GM23338 (cell line): ENCODE measurements at regions not wholly inside any gene's neighbourhood (a gene's known extent, or its start where the extent isn't known, plus 50 kb on each side); places are given as distances from the start of the nearest gene placed in this dataset.

ENCODE experiments used
- ATAC-seq: fragments of 200-7000 bp; cut with Tn5 transposase; 3 replicates; pipeline ENCODE4 v1.9.1; 2020
- DNase-seq: peaks from one replicate; pipeline ENCODE4 v3.0.0-alpha.2; 2015; ENCODE audit warnings: low spot score
- H2AFZ ChIP-seq: fragments of 200-600 bp; sonication (generic); 2 replicates; pipeline ENCODE4 v1.8.0; 2016; ENCODE audit warnings: antibody characterized with exemption, mild to moderate bottlenecking, moderate library complexity
- H3F3A ChIP-seq: fragments of 200-600 bp; sonication (generic); replicated peaks from 2 replicates; pipeline ENCODE4 v1.8.0; 2017; ENCODE audit warnings: antibody characterized with exemption, mixed run types, low read depth
- H3K27ac ChIP-seq: fragments of 200-600 bp; sonication (generic); 2 replicates; pipeline ENCODE4 v1.6.1; 2016; ENCODE audit warnings: low read depth
- H3K27me3 ChIP-seq: fragments of 200-600 bp; sonication (generic); 2 replicates; pipeline ENCODE4 v1.8.0; 2016; ENCODE audit warnings: mild to moderate bottlenecking, mixed run types, moderate library complexity; ENCODE audit not compliant: insufficient read depth
- H3K36me3 ChIP-seq: fragments of 200-600 bp; sonication (generic); 2 replicates; pipeline ENCODE4 v1.8.0; 2016; ENCODE audit warnings: mild to moderate bottlenecking; ENCODE audit not compliant: insufficient read depth
- H3K4me1 ChIP-seq: fragments of 200-600 bp; sonication (generic); 2 replicates; pipeline ENCODE4 v1.8.0; 2016; ENCODE audit warnings: mild to moderate bottlenecking, moderate library complexity; ENCODE audit not compliant: insufficient read depth
- H3K4me2 ChIP-seq: fragments of 200-600 bp; sonication (generic); 2 replicates; pipeline ENCODE4 v1.7.1; 2017; ENCODE audit warnings: mixed run types
- H3K4me3 ChIP-seq: fragments of 200-600 bp; sonication (generic); 2 replicates; pipeline ENCODE4 v1.6.1; 2016; ENCODE audit warnings: mixed run types
- H3K79me2 ChIP-seq: fragments of 200-600 bp; sonication (generic); replicated peaks from 2 replicates; pipeline ENCODE4 v1.8.0; 2017; ENCODE audit warnings: mild to moderate bottlenecking; ENCODE audit not compliant: insufficient read depth
- H3K9me2 ChIP-seq: fragments of 200-600 bp; sonication (generic); 2 replicates; pipeline ENCODE4 v1.8.0; 2017; ENCODE audit not compliant: insufficient read depth
- H4K20me1 ChIP-seq: fragments of 200-600 bp; sonication (generic); replicated peaks from 2 replicates; pipeline ENCODE4 v1.8.0; 2017; ENCODE audit warnings: mild to moderate bottlenecking; ENCODE audit not compliant: insufficient read depth
- H3K27ac Mint-ChIP-seq: 2 replicates; pipeline ENCODE4 v1.8.0; 2020; ENCODE audit warnings: inconsistent platforms, mild to moderate bottlenecking, moderate library complexity, mixed read lengths
- H3K27me3 Mint-ChIP-seq: 3 replicates; pipeline ENCODE4 v1.8.0; 2022; ENCODE audit warnings: low read depth, mild to moderate bottlenecking, moderate library complexity, mixed read lengths, inconsistent platforms; ENCODE audit not compliant: insufficient read depth, poor library complexity
- H3K36me3 Mint-ChIP-seq: 3 replicates; pipeline ENCODE4 v1.8.0; 2021; ENCODE audit warnings: low read depth, mild to moderate bottlenecking, inconsistent platforms, moderate library complexity, mixed read lengths
- H3K4me1 Mint-ChIP-seq: 3 replicates; pipeline ENCODE4 v1.8.0; 2020; ENCODE audit warnings: mild to moderate bottlenecking, inconsistent platforms, mixed read lengths
- H3K4me3 Mint-ChIP-seq: 3 replicates; pipeline ENCODE4 v1.8.0; 2021; ENCODE audit warnings: moderate library complexity, mild to moderate bottlenecking, inconsistent platforms, mixed read lengths
- H3K9me3 Mint-ChIP-seq: 3 replicates; pipeline ENCODE4 v1.8.0; 2020; ENCODE audit warnings: moderate library complexity, mild to moderate bottlenecking, inconsistent platforms, mixed read lengths
- EZH2 ChIP-seq: fragments of 200-600 bp; sonication (generic); IDR thresholded peaks from one replicate; pipeline ENCODE4 v1.8.0; 2017; ENCODE audit warnings: antibody characterized with exemption, mild to moderate bottlenecking, low read depth; ENCODE audit not compliant: unreplicated experiment
- EZH2phosphoT487 ChIP-seq: fragments of 200-600 bp; sonication (generic); IDR thresholded peaks from one replicate; pipeline ENCODE4 v1.8.1; 2018; ENCODE audit warnings: antibody characterized with exemption; ENCODE audit not compliant: unreplicated experiment
- NANOG ChIP-seq: IDR thresholded peaks from 2 replicates; pipeline ENCODE4 v1.6.1; 2016; ENCODE audit warnings: antibody characterized with exemption, borderline replicate concordance
- STAT1 ChIP-seq: IDR thresholded peaks from one replicate; pipeline ENCODE4 v1.6.1; 2016; ENCODE audit warnings: antibody characterized with exemption; ENCODE audit not compliant: unreplicated experiment
- ZNF114 ChIP-seq: fragments of 250-450 bp; sonication (Bioruptor Pico); IDR thresholded peaks from 2 replicates; pipeline ENCODE4 v1.5.0; 2020; ENCODE audit warnings: mild to moderate bottlenecking, moderate library complexity
- ZNF331 ChIP-seq: fragments of 250-450 bp; sonication (Bioruptor Pico); IDR thresholded peaks from 2 replicates; pipeline ENCODE4 v1.5.0; 2020; ENCODE audit warnings: low read depth, mild to moderate bottlenecking, moderate library complexity
- TF ChIP-seq, protein P1 (sequence below): fragments of 250-450 bp; sonication (Bioruptor Pico); IDR thresholded peaks from 2 replicates; pipeline ENCODE4 v1.5.0; 2020; ENCODE audit warnings: mild to moderate bottlenecking, moderate library complexity
- TF ChIP-seq, protein P2 (sequence below), 2 experiments: fragments of 200-600 bp in 1 of 2; sonication (generic) in 1 of 2; conservative IDR thresholded peaks; 2 replicates each; pipeline versions ENCODE4 v1.5.1 to v1.6.1; 2016 to 2017; ENCODE audit warnings: antibody characterized with exemption in 2 of 2, low read depth in 2 of 2, mild to moderate bottlenecking in 2 of 2, moderate library complexity in 1 of 2
- TF ChIP-seq, protein P3 (sequence below): IDR thresholded peaks from one replicate; pipeline ENCODE4 v1.6.1; 2018; ENCODE audit warnings: antibody characterized with exemption; ENCODE audit not compliant: unreplicated experiment

GRCh38 chr2:59353306-59353921, 1112.3 kb upstream of the FANCL start (continued):
- TF ChIP-seq, protein P1, sequence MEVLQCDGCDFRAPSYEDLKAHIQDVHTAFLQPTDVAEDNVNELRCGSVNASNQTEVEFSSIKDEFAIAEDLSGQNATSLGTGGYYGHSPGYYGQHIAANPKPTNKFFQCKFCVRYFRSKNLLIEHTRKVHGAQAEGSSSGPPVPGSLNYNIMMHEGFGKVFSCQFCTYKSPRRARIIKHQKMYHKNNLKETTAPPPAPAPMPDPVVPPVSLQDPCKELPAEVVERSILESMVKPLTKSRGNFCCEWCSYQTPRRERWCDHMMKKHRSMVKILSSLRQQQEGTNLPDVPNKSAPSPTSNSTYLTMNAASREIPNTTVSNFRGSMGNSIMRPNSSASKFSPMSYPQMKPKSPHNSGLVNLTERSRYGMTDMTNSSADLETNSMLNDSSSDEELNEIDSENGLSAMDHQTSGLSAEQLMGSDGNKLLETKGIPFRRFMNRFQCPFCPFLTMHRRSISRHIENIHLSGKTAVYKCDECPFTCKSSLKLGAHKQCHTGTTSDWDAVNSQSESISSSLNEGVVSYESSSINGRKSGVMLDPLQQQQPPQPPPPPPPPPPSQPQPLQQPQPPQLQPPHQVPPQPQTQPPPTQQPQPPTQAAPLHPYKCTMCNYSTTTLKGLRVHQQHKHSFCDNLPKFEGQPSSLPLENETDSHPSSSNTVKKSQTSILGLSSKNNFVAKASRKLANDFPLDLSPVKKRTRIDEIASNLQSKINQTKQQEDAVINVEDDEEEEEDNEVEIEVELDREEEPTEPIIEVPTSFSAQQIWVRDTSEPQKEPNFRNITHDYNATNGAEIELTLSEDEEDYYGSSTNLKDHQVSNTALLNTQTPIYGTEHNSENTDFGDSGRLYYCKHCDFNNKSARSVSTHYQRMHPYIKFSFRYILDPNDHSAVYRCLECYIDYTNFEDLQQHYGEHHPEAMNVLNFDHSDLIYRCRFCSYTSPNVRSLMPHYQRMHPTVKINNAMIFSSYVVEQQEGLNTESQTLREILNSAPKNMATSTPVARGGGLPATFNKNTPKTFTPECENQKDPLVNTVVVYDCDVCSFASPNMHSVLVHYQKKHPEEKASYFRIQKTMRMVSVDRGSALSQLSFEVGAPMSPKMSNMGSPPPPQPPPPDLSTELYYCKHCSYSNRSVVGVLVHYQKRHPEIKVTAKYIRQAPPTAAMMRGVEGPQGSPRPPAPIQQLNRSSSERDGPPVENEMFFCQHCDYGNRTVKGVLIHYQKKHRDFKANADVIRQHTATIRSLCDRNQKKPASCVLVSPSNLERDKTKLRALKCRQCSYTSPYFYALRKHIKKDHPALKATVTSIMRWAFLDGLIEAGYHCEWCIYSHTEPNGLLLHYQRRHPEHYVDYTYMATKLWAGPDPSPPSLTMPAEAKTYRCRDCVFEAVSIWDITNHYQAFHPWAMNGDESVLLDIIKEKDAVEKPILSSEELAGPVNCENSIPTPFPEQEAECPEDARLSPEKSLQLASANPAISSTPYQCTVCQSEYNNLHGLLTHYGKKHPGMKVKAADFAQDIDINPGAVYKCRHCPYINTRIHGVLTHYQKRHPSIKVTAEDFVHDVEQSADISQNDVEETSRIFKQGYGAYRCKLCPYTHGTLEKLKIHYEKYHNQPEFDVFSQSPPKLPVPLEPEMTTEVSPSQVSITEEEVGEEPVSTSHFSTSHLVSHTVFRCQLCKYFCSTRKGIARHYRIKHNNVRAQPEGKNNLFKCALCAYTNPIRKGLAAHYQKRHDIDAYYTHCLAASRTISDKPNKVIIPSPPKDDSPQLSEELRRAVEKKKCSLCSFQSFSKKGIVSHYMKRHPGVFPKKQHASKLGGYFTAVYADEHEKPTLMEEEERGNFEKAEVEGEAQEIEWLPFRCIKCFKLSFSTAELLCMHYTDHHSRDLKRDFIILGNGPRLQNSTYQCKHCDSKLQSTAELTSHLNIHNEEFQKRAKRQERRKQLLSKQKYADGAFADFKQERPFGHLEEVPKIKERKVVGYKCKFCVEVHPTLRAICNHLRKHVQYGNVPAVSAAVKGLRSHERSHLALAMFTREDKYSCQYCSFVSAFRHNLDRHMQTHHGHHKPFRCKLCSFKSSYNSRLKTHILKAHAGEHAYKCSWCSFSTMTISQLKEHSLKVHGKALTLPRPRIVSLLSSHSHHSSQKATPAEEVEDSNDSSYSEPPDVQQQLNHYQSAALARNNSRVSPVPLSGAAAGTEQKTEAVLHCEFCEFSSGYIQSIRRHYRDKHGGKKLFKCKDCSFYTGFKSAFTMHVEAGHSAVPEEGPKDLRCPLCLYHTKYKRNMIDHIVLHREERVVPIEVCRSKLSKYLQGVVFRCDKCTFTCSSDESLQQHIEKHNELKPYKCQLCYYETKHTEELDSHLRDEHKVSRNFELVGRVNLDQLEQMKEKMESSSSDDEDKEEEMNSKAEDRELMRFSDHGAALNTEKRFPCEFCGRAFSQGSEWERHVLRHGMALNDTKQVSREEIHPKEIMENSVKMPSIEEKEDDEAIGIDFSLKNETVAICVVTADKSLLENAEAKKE (CRISPR knock-in tag) = no peak
- TF ChIP-seq ZNF331 (CRISPR knock-in tag) = no peak
- TF ChIP-seq EZH2phosphoT487 = no peak
- TF ChIP-seq EZH2 = no peak
- TF ChIP-seq, protein P2, sequence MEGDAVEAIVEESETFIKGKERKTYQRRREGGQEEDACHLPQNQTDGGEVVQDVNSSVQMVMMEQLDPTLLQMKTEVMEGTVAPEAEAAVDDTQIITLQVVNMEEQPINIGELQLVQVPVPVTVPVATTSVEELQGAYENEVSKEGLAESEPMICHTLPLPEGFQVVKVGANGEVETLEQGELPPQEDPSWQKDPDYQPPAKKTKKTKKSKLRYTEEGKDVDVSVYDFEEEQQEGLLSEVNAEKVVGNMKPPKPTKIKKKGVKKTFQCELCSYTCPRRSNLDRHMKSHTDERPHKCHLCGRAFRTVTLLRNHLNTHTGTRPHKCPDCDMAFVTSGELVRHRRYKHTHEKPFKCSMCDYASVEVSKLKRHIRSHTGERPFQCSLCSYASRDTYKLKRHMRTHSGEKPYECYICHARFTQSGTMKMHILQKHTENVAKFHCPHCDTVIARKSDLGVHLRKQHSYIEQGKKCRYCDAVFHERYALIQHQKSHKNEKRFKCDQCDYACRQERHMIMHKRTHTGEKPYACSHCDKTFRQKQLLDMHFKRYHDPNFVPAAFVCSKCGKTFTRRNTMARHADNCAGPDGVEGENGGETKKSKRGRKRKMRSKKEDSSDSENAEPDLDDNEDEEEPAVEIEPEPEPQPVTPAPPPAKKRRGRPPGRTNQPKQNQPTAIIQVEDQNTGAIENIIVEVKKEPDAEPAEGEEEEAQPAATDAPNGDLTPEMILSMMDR (conservative IDR thresholded peaks at IDR 0.05; ENCODE audit: low read depth in 2 of 2) = no peak

- Histone ChIP-seq H3K27ac (no peak overlapping the region), H2AFZ (no peak overlapping the region), H4K20me1 (no peaks in the 10 kb centered on the region), H3K4me2 (peak overlapping the region; percentile 37), H3F3A (no peaks in the 10 kb centered on the region), H3K36me3 (no peaks in the 10 kb centered on the region), H3K4me1 (peaks cover 20% of the 10 kb centered on the region), H3K9me2 (no peaks in the 10 kb centered on the region; the same call in 1 of the 2 replicates), H3K27me3 (no peaks in the 10 kb centered on the region), H3K4me3 (no peak overlapping the region), H3K79me2 (no peaks in the 10 kb centered on the region)
- H3K4me3 Mint-ChIP-seq = no peak overlapping the region
- no peaks in the 10 kb centered on the region; the same call in 2 of the 3 replicates for H3K9me3 Mint-ChIP-seq
- DNase-seq (peak; percentile 66), ATAC-seq (peak; percentile 86)
- H3K27ac Mint-ChIP-seq = peak overlapping the region; percentile 78
- H3K36me3 Mint-ChIP-seq = peaks cover 3% of the 10 kb centered on the region; the same call in 1 of the 3 replicates
- H3K4me1 Mint-ChIP-seq = peaks cover 28% of the 10 kb centered on the region
- H3K27me3 Mint-ChIP-seq = no peaks in the 10 kb centered on the region
- TF ChIP-seq NANOG (0 out of 2 replicates have a peak, but pooled peaks have one; percentile 34), STAT1 (no peak), ZNF114 (CRISPR knock-in tag) (no peak)
- TF ChIP-seq, protein P3, sequence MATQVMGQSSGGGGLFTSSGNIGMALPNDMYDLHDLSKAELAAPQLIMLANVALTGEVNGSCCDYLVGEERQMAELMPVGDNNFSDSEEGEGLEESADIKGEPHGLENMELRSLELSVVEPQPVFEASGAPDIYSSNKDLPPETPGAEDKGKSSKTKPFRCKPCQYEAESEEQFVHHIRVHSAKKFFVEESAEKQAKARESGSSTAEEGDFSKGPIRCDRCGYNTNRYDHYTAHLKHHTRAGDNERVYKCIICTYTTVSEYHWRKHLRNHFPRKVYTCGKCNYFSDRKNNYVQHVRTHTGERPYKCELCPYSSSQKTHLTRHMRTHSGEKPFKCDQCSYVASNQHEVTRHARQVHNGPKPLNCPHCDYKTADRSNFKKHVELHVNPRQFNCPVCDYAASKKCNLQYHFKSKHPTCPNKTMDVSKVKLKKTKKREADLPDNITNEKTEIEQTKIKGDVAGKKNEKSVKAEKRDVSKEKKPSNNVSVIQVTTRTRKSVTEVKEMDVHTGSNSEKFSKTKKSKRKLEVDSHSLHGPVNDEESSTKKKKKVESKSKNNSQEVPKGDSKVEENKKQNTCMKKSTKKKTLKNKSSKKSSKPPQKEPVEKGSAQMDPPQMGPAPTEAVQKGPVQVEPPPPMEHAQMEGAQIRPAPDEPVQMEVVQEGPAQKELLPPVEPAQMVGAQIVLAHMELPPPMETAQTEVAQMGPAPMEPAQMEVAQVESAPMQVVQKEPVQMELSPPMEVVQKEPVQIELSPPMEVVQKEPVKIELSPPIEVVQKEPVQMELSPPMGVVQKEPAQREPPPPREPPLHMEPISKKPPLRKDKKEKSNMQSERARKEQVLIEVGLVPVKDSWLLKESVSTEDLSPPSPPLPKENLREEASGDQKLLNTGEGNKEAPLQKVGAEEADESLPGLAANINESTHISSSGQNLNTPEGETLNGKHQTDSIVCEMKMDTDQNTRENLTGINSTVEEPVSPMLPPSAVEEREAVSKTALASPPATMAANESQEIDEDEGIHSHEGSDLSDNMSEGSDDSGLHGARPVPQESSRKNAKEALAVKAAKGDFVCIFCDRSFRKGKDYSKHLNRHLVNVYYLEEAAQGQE = no peak
- TF ChIP-seq, protein P2 (conservative IDR thresholded peaks at IDR 0.05; ENCODE audit: low read depth in 2 of 2) = no peak
Measured at GRCh38 chr2:59342166-59342565, 1101.0 kb upstream of the FANCL start.
